Adrenal gland (tissue), 9 donors: ENCODE measurements at regions not wholly inside any gene's neighbourhood (a gene's known extent, or its start where the extent isn't known, plus 50 kb on each side); places are given as distances from the start of the nearest gene placed in this dataset.

Experiments used
- DNase-seq, 7 donors: peaks; one replicate each; pipeline ENCODE4 v3.0.0-alpha.2; 2019 to 2020
- H3K27ac ChIP-seq, 5 donors: fragments of 200-600 bp; sonication (generic) in 4 of 5; 1 replicate in 3 of 5; 2 replicates in 2 of 5; pipeline versions ENCODE4 v1.5.1 to v1.8.0; 2016 to 2020; ENCODE audit warnings: mild to moderate bottlenecking in 1 of 5
- H3K27me3 ChIP-seq: fragments of 200-600 bp; 2 replicates; pipeline ENCODE4 v1.8.0; 2021
- H3K36me3 ChIP-seq, 2 donors: fragments of 200-600 bp; replicated peaks in 1 of 2; 1 replicate in 1 of 2; 2 replicates in 1 of 2; pipeline versions ENCODE4 v1.5.1 to v1.8.0; 2018 to 2022
- H3K4me1 ChIP-seq, 2 donors: fragments of 200-600 bp; replicated peaks in 1 of 2; 1 replicate in 1 of 2; 2 replicates in 1 of 2; pipeline versions ENCODE4 v1.5.1 to v1.8.0; 2018 to 2021
- H3K4me3 ChIP-seq, 4 donors: fragments of 200-600 bp; sonication (generic) in 3 of 4; one replicate each; pipeline ENCODE4 v1.5.1; 2016 to 2018
- H3K9me3 ChIP-seq, 3 donors: fragments of 200-600 bp; sonication (generic) in 1 of 3; replicated peaks in 1 of 3; 1 replicate in 2 of 3; 2 replicates in 1 of 3; pipeline versions ENCODE4 v1.5.1 to v1.8.0; 2016 to 2021
- CTCF ChIP-seq, 6 experiments: fragments of 450-650 bp in 4 of 6; fragments of 200-600 bp in 2 of 6; sonication (generic) in 1 of 6; IDR thresholded peaks; 1 replicate in 5 of 6; 2 replicates in 1 of 6; pipeline versions ENCODE4 v1.5.1 to v1.8.0; 2016 to 2021; ENCODE audit warnings: antibody characterized with exemption in 6 of 6, mild to moderate bottlenecking in 2 of 6, moderate library complexity in 1 of 6
- POLR2A ChIP-seq, 2 donors: fragments of 450-650 bp; IDR thresholded peaks; one replicate each; pipeline ENCODE4 v1.6.1; 2017; ENCODE audit warnings: antibody characterized with exemption in 2 of 2, mild to moderate bottlenecking in 2 of 2, moderate library complexity in 1 of 2
- WGBS, 4 donors: extraction: QIAGEN DNeasy Blood & Tissue Kit in 2 of 4; methylation state at CpG; one replicate each; pipeline versions ENCODE4 v1.1.5 to v1.1.7; 2013 to 2017; 5-methylcytosine and 5-hydroxymethylcytosine counted together
- intact Hi-C, 2 donors: fragments of 100-400 bp; cut with DNase I; formaldehyde crosslinking; loops; one replicate each; pipeline versions ENCODE4 v1.14.1 to v1.15.0; 2022 to 2023
- donor health status: healthy with polysubstance abuse.
- donor health status: Bipolar disorder and iron deficiency.
- donor health status: DM: yes; HTN: yes; CAD: no.
- donor health status: DM: no; HTN: no; CAD: no.
- donor health status: DM: no; HTN: no; CAD: no.

- H3K9me3 ChIP-seq = no peaks in the 10 kb centered on the region
- no peak overlapping the region for H3K27ac ChIP-seq
- WGBS, 4 donors = 75 to 84% (median 80%) methylated on average over 5 to 10 of the region's 10 CpGs
- no peak for DNase-seq
- TF ChIP-seq POLR2A (IDR thresholded peaks at IDR 0.05) (no peak), CTCF (IDR thresholded peaks at IDR 0.05) (no peak)
- intact Hi-C loops = no loop called here
- no peaks in the 10 kb centered on the region for H3K27me3 ChIP-seq
- H3K36me3 ChIP-seq = no peaks in the 10 kb centered on the region
- H3K4me3 ChIP-seq = no peak overlapping the region
- no peaks in the 10 kb centered on the region for H3K4me1 ChIP-seq
These were observed 79.1 kb downstream of the HMX1 start for GRCh38 chr4:8792491-8792890.

GRCh38 chr4:8791609-8792008 lies 80.0 kb downstream of the HMX1 start:
- Histone ChIP-seq H3K36me3 (no peaks in the 10 kb centered on the region), H3K27me3 (no peaks in the 10 kb centered on the region), H3K4me3 (no peak overlapping the region), H3K27ac (no peak overlapping the region), H3K4me1 (no peaks in the 10 kb centered on the region), H3K9me3 (no peaks in the 10 kb centered on the region)
- intact Hi-C loops = no loop called here
- no peak for DNase-seq
- WGBS, 4 donors = 62 to 76% (median 75%) methylated on average over 9 of the region's 9 CpGs
- TF ChIP-seq CTCF (IDR thresholded peaks at IDR 0.05) (no peak), POLR2A (IDR thresholded peaks at IDR 0.05) (no peak)

GRCh38 chr4:8790749-8791148 lies 80.9 kb downstream of the HMX1 start:
- DNase-seq = no peak
- Histone ChIP-seq H3K4me3 (no peak overlapping the region), H3K27me3 (no peaks in the 10 kb centered on the region), H3K27ac (no peak overlapping the region), H3K36me3 (no peaks in the 10 kb centered on the region), H3K4me1 (no peaks in the 10 kb centered on the region), H3K9me3 (no peaks in the 10 kb centered on the region)
- intact Hi-C loops = no loop called here
- TF ChIP-seq CTCF (IDR thresholded peaks at IDR 0.05) (no peak), POLR2A (IDR thresholded peaks at IDR 0.05) (no peak)
- 58 to 88% (median 68%) methylated on average over 4 to 6 of the region's 6 CpGs for WGBS, 4 donors

- no peak overlapping the region for H3K4me3 ChIP-seq
- intact Hi-C loops = no loop called here
- H3K36me3 ChIP-seq = no peaks in the 10 kb centered on the region
- 77 to 84% (median 81%) methylated on average over 9 of the region's 9 CpGs for WGBS, 4 donors
- no peaks in the 10 kb centered on the region for H3K9me3 ChIP-seq
- H3K27ac ChIP-seq = no peak overlapping the region
- no peaks in the 10 kb centered on the region for H3K4me1 ChIP-seq
- H3K27me3 ChIP-seq = no peaks in the 10 kb centered on the region
- DNase-seq = no peak
- TF ChIP-seq POLR2A (IDR thresholded peaks at IDR 0.05) = no peak
- no peak for TF ChIP-seq CTCF (IDR thresholded peaks at IDR 0.05)
These were observed 83.5 kb downstream of the HMX1 start for GRCh38 chr4:8788174-8788573.
